Activated CD4-positive, alpha-beta T cell treated with anti-CD3 and anti-CD28 coated beads, Interleukin-2, amount 10 ng/mL, durations not matched to agents 24 days and 14 days (primary cell): ENCODE measurements at regions not wholly inside any gene's neighbourhood (a gene's known extent, or its start where the extent isn't known, plus 50 kb on each side); places are given as distances from the start of the nearest gene placed in this dataset.

Experiments used
- DNase-seq: peaks from one replicate; pipeline ENCODE4 v3.0.0; 2022
- H3K27ac Mint-ChIP-seq: one replicate; pipeline ENCODE4 v1.8.0; 2022; ENCODE audit warnings: mild to moderate bottlenecking, mixed read lengths
- H3K27me3 Mint-ChIP-seq: one replicate; pipeline ENCODE4 v1.8.0; 2022; ENCODE audit warnings: mixed read lengths
- H3K36me3 Mint-ChIP-seq: one replicate; pipeline ENCODE4 v1.8.0; 2022; ENCODE audit warnings: low read depth, mild to moderate bottlenecking, mixed read lengths
- H3K4me1 Mint-ChIP-seq: one replicate; pipeline ENCODE4 v1.8.0; 2021; ENCODE audit warnings: mixed read lengths
- H3K4me3 Mint-ChIP-seq: one replicate; pipeline ENCODE4 v1.8.0; 2022; ENCODE audit warnings: mild to moderate bottlenecking, moderate library complexity, mixed read lengths
- H3K9me3 Mint-ChIP-seq: one replicate; pipeline ENCODE4 v1.8.0; 2021; ENCODE audit warnings: mixed read lengths
- intact Hi-C: fragments of 100-400 bp; cut with micrococcal nuclease; formaldehyde crosslinking; loops from one replicate; pipeline ENCODE4 v1.15.1; 2023

DNA sequence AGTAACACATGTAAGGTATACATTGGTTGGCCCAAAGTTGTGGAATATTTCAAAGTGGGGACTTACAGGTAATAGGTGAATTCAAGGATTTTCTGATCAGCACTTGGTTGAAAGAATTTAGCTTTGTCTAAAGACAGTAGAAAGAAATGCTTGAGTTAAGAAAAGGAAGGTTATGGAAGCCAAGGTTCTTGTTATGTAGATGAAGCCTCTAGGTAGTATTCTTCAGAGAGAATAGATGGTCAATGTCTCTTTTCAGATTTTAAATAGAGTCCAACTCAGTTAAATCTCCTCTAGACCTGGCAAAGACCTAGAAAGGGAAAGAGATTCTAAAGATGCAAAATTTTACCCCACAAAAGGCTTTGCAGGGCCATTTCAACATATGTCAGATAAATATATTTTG is 157.4 kb downstream of the ANKRD30B start:
- no peaks in the 10 kb centered on the region for H3K9me3 Mint-ChIP-seq
- intact Hi-C loops, result no loop called here
- no peak overlapping the region for H3K27ac Mint-ChIP-seq
- H3K27me3 Mint-ChIP-seq, result no peaks in the 10 kb centered on the region
- no peaks in the 10 kb centered on the region for H3K36me3 Mint-ChIP-seq
- DNase-seq, result no peak
- no peaks in the 10 kb centered on the region for H3K4me1 Mint-ChIP-seq
- no peak overlapping the region for H3K4me3 Mint-ChIP-seq

GRCh38 chr18:14905979-14906378 is 158.0 kb downstream of the ANKRD30B start:
- no peak overlapping the region for H3K4me3 Mint-ChIP-seq
- DNase-seq, result no peak
- H3K9me3 Mint-ChIP-seq, result no peaks in the 10 kb centered on the region
- no peak overlapping the region for H3K27ac Mint-ChIP-seq
- no peaks in the 10 kb centered on the region for H3K27me3 Mint-ChIP-seq
- no peaks in the 10 kb centered on the region for H3K4me1 Mint-ChIP-seq
- no peaks in the 10 kb centered on the region for H3K36me3 Mint-ChIP-seq
- intact Hi-C loops, result no loop called here

DNA sequence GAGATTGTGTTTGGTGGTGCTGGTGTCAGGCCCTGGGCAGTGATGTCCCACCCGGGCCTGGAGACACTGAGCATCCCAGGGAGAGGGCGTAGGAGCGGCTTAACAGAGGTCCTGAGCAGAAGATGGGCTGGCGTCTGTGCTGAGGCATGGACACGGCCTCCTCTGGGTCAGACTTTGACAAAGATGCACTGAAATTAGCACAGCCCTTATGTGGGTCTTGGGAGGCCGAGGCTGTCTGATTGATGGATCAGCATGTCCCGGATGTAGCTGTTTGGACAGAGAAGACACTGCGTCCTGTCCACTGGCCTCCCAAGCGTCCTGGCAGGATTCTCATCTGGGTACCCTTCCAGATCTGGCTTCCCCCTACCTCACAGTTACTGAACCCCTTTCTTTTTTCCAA is 159.4 kb downstream of the ANKRD30B start:
- no peaks in the 10 kb centered on the region for H3K9me3 Mint-ChIP-seq
- intact Hi-C loops, result no loop called here
- no peaks in the 10 kb centered on the region for H3K27me3 Mint-ChIP-seq
- DNase-seq, result no peak
- H3K27ac Mint-ChIP-seq, result no peak overlapping the region
- no peaks in the 10 kb centered on the region for H3K36me3 Mint-ChIP-seq
- no peaks in the 10 kb centered on the region for H3K4me1 Mint-ChIP-seq
- H3K4me3 Mint-ChIP-seq, result no peak overlapping the region

- Mint-ChIP-seq H3K27me3 (no peaks in the 10 kb centered on the region), H3K4me1 (no peaks in the 10 kb centered on the region), H3K27ac (no peak overlapping the region), H3K4me3 (no peak overlapping the region), H3K9me3 (no peaks in the 10 kb centered on the region), H3K36me3 (no peaks in the 10 kb centered on the region)
- no peak for DNase-seq
- intact Hi-C loops, result no loop called here
These were observed 160.6 kb downstream of the ANKRD30B start for GRCh38 chr18:14908541-14908940.

- Mint-ChIP-seq H3K27ac (no peak overlapping the region), H3K4me3 (no peak overlapping the region), H3K9me3 (no peaks in the 10 kb centered on the region), H3K36me3 (no peaks in the 10 kb centered on the region), H3K27me3 (no peaks in the 10 kb centered on the region), H3K4me1 (no peaks in the 10 kb centered on the region)
- intact Hi-C loops, result no loop called here
- DNase-seq, result peak; percentile 20
These were observed 165.0 kb downstream of the ANKRD30B start for GRCh38 chr18:14912967-14913366.

GRCh38 chr18:14914121-14914520 is 166.1 kb downstream of the ANKRD30B start:
- H3K9me3 Mint-ChIP-seq, result no peaks in the 10 kb centered on the region

GRCh38 chr18:14914771-14915170 is 166.8 kb downstream of the ANKRD30B start:
- Mint-ChIP-seq H3K36me3 (no peaks in the 10 kb centered on the region), H3K27me3 (no peaks in the 10 kb centered on the region), H3K27ac (no peak overlapping the region)

More at GRCh38 chr18:14914121-14914520, 166.1 kb downstream of the ANKRD30B start:
- DNase-seq, result no peak
- Mint-ChIP-seq H3K27ac (no peak overlapping the region), H3K4me3 (no peak overlapping the region), H3K36me3 (no peaks in the 10 kb centered on the region), H3K4me1 (no peaks in the 10 kb centered on the region), H3K27me3 (no peaks in the 10 kb centered on the region)
- intact Hi-C loops, result no loop called here

GRCh38 chr18:14916181-14916580 is 168.2 kb downstream of the ANKRD30B start:
- Mint-ChIP-seq H3K9me3 (no peaks in the 10 kb centered on the region), H3K4me3 (no peak overlapping the region), H3K27me3 (no peaks in the 10 kb centered on the region), H3K27ac (no peak overlapping the region), H3K4me1 (no peaks in the 10 kb centered on the region), H3K36me3 (no peaks in the 10 kb centered on the region)
- intact Hi-C loops, result no loop called here
- DNase-seq, result no peak

More at GRCh38 chr18:14914771-14915170, 166.8 kb downstream of the ANKRD30B start:
- H3K4me3 Mint-ChIP-seq, result no peak overlapping the region
- no peak for DNase-seq
- H3K9me3 Mint-ChIP-seq, result no peaks in the 10 kb centered on the region
- intact Hi-C loops, result no loop called here
- no peaks in the 10 kb centered on the region for H3K4me1 Mint-ChIP-seq

- DNase-seq, result no peak
- no peak overlapping the region for H3K4me3 Mint-ChIP-seq
- intact Hi-C loops, result no loop called here
- no peaks in the 10 kb centered on the region for H3K36me3 Mint-ChIP-seq
- H3K27me3 Mint-ChIP-seq, result no peaks in the 10 kb centered on the region
- no peaks in the 10 kb centered on the region for H3K4me1 Mint-ChIP-seq
- H3K9me3 Mint-ChIP-seq, result no peaks in the 10 kb centered on the region
- no peak overlapping the region for H3K27ac Mint-ChIP-seq
These were observed 168.9 kb downstream of the ANKRD30B start for GRCh38 chr18:14916851-14917250.

GRCh38 chr18:14917311-14917710 is 169.3 kb downstream of the ANKRD30B start:
- Mint-ChIP-seq H3K27me3 (no peaks in the 10 kb centered on the region), H3K27ac (no peak overlapping the region), H3K4me3 (no peak overlapping the region), H3K36me3 (no peaks in the 10 kb centered on the region), H3K4me1 (no peaks in the 10 kb centered on the region), H3K9me3 (no peaks in the 10 kb centered on the region)
- intact Hi-C loops, result no loop called here
- DNase-seq, result no peak

- intact Hi-C loops, result no loop called here
- Mint-ChIP-seq H3K9me3 (no peaks in the 10 kb centered on the region), H3K27me3 (no peaks in the 10 kb centered on the region), H3K4me3 (no peak overlapping the region), H3K27ac (no peak overlapping the region), H3K4me1 (no peaks in the 10 kb centered on the region), H3K36me3 (no peaks in the 10 kb centered on the region)
- no peak for DNase-seq
These were observed 171.7 kb downstream of the ANKRD30B start for GRCh38 chr18:14919666-14920065.

DNA sequence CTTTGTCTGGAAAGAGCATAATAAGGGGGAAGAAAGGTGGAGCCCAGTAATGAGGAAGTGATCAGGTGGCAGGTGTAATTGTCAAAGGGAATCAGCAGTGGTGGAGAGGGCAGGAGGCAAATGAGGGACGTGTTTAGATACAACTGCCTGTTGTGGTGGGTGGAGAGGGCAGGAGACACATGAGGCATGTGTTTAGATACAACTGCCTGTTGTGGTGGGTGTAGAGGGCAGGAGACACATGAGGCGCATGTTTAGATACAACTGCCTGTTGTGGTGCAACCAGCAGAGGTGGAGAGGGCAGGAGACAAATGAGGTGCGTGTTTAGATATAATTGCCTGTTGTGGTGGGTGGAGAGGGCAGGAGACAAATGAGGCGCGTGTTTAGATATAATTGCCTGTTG is 173.1 kb downstream of the ANKRD30B start:
- Mint-ChIP-seq H3K9me3 (no peaks in the 10 kb centered on the region), H3K4me1 (peaks cover 3% of the 10 kb centered on the region), H3K36me3 (no peaks in the 10 kb centered on the region), H3K4me3 (no peak overlapping the region), H3K27me3 (no peaks in the 10 kb centered on the region), H3K27ac (no peak overlapping the region)
- no peak for DNase-seq
- intact Hi-C loops, result no loop called here

DNA sequence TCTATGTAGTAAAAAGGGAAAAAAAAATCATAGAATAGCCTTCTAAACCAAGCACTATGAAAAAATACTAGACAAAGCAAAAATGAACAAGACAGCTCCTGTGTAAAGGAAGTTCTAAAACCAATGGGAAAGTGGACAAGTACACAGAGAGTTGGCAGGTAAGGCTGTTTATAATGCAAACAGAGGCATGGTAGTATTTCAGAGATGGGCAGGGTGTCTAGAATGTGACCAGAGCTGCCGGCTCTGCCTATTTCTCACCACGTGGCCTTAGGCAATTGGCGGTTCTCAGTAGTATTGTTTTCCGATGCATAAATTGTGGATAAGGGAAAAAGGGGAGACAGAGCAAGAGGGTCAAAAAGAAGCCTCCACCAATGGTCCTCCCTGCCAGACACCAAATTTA is 173.6 kb downstream of the ANKRD30B start:
- no peaks in the 10 kb centered on the region for H3K9me3 Mint-ChIP-seq
- H3K4me1 Mint-ChIP-seq, result peaks cover 3% of the 10 kb centered on the region
- no peaks in the 10 kb centered on the region for H3K36me3 Mint-ChIP-seq
- intact Hi-C loops, result no loop called here
- no peak overlapping the region for H3K27ac Mint-ChIP-seq
- DNase-seq, result no peak
- no peak overlapping the region for H3K4me3 Mint-ChIP-seq
- H3K27me3 Mint-ChIP-seq, result no peaks in the 10 kb centered on the region

- H3K4me1 Mint-ChIP-seq, result peaks cover 3% of the 10 kb centered on the region
- intact Hi-C loops, result no loop called here
- DNase-seq, result no peak
- no peak overlapping the region for H3K4me3 Mint-ChIP-seq
- no peaks in the 10 kb centered on the region for H3K27me3 Mint-ChIP-seq
- H3K36me3 Mint-ChIP-seq, result no peaks in the 10 kb centered on the region
- no peaks in the 10 kb centered on the region for H3K9me3 Mint-ChIP-seq
- no peak overlapping the region for H3K27ac Mint-ChIP-seq
These were observed 174.1 kb downstream of the ANKRD30B start for GRCh38 chr18:14922031-14922430.

DNA sequence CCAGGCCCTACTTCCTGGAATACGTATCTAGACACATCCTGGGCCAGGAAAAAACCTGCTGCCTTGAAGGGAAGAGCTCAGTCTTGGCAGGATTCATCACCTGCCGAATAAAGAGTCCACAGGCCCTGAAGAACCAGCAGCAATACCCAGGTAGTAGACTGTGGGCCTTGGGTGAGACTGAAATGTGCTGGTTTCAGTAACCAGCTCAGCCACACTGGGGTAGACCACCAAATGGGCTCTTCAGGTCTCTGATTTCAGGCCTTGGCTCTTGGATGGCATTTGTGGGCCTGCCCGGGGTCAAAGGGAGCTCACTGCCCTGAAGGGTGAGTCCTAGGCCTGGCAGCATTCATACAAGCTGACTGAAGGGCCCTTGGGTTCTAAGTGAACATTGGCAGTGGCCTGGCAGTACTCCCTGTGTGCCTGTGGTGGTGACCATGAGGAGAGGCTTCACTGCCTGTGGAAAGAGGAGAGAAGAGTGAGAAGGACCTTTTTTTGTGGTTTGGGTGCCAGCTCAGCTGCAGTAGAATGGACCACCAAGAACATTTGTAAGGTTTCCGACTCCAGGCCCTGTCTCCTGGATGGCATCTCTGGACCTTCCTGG is 175.1 kb downstream of the ANKRD30B start:
- Mint-ChIP-seq H3K36me3 (no peaks in the 10 kb centered on the region), H3K4me3 (no peak overlapping the region), H3K4me1 (peaks cover 3% of the 10 kb centered on the region), H3K27me3 (no peaks in the 10 kb centered on the region), H3K9me3 (no peaks in the 10 kb centered on the region), H3K27ac (no peak overlapping the region)
- no peak for DNase-seq
- intact Hi-C loops, result no loop called here
